ENCODE measurements at regions not wholly inside any gene's neighbourhood (a gene's known extent, or its start where the extent isn't known, plus 50 kb on each side); places are given as distances from the start of the nearest gene placed in this dataset.
"Not testable (repeated sequence)": the region's sequence is repeated elsewhere in the genome, so short reads cannot be mapped to it uniquely, and the experiment has no call there.

DNA sequence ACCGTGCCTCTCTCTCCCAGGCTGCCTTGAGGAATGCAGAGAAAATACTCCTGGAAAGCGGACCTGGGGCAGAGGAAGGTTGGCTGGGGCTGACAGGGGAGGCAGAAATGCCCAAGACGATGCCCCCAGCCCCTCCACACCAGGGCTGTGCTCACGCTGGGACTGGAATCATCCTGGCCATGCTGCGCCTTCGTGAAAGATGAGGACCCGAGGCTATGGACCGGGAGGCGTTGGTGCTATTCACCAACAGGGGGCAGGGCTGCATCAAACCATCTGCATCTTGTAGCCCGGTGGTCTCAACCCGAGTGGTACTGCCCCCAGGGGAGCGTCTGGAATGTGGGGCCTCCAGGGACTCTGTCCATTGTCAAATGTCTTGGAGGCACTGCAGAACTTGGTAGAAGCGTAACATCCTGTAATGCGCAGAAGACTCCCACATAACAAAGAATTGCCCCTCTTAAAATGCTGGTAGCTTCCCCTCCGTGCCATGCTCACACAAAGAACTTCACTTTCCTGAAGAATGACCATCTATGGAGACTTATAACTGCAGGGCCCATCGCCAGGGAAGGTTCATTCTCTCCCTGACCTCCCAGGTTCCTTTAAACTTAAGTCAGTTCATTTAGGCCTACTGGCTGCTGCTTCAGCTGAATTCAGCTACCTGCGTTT, 251.2 kb downstream of the RRAGC start:
- peak; percentile 5 to 7 for DNase-seq

DNA sequence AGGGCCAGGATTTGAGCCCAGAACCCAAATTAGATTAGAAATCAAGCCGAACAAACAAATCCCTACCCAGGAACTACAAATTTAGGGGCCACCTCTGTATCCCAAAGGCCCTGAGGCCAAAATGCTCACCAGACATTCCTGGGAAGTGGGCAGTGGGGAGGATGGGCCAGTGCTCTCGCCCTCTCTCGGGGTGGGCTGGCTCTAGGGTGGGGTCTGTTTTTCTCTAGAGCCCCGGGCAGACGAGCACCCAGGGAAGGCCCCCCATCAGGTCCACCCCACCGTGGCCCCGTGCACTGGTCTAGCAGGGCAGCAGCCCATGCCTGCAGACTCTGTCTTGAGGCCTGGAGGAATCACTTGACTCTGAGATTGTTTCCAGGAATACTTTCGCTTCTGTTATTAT, 252.0 kb downstream of the RRAGC start:
- no peak for DNase-seq

- DNase-seq, result no peak
Observed at GRCh38 chr1:38605063-38605462, 254.5 kb downstream of the RRAGC start.

- DNase-seq, result no peak
Observed at GRCh38 chr1:38603907-38604306, 255.7 kb downstream of the RRAGC start.

- DNase-seq, result no peak
Observed at GRCh38 chr1:38600905-38601304, 258.7 kb downstream of the RRAGC start.

DNA sequence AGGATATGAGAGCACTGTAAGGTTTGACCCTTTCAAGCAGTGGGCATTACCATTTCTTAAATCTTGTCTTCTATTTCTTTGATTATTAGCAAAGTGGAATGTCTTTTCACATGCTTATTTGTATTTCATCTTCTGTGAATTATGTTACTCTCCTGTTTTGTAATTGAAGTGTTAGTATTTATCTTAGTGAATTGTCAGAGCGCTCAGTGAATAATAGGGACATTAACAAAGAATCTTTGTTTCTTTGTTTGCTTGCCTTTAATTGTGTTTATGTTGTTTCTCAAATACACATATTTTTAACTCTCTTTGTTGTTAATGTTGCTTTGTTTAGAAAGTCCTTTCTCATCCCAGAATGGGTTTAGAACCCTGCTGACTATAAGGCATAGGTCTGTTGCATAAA, 259.3 kb downstream of the RRAGC start:
- no peak for DNase-seq

- DNase-seq, result no peak
Observed at GRCh38 chr1:38598118-38598517, 261.5 kb downstream of the RRAGC start.

DNA sequence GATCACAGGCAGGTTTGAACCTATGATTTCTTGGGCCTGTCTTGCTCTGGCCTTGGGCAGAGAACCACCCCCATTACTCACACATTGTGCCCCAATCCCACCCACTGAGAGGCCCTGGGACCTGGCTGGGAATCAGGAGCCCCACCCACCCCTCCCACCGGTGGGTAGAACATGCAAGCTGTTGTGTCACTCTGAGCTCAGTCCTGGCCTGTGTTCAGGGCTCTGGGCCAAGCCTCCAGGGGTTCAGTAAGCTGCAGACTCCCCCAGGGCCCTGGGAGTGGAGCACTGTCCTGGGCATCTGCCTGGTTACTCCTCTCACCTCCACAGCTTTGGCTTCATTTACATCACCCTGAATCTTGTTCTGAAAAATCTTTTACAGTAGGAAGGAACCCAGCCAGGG, 270.5 kb downstream of the RRAGC start:
- DNase-seq, result no peak

DNA sequence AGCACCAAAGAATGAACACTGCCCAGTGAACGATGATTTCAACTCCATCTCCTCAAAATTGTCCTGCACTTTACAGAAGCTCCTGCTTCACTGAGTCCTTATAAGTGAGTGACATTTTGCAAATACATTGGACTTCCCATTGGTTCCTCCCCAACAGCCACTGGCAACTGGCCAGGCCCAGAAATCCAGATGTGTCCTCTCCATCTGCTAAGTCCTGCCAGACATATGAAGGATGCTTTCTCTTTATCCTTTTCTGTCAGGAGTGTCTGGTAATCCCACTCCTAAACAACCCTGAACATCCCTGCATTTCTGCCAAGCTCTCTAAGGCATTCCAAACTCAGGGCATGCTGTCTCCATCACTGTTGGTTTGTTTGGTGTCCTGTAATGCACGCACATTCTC, 271.8 kb downstream of the RRAGC start:
- no peak for DNase-seq

GRCh38 chr1:38586993-38587646, 272.5 kb downstream of the RRAGC start:
- DNase-seq, result peak; percentile 37 to 44

DNA sequence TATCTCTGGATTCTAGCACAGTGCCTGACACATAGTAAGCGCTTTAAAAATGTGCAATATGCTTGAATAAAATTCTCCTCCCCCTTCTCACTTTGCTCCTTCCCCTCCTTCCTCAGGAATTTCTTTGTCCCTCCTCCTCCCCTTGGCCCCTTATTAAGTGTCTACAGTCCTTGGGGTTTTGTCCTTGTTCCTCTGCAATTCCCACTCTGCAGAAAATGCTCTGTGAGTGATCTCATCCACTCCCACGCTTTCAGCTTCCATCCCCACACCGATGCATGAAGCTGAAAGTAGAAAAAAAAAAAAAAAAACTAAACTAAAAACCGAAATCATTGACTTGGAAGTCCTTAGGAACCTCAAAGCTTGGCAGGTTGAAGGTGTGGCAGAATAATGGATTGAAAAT, 273.6 kb downstream of the RRAGC start:
- no peak for DNase-seq

DNA sequence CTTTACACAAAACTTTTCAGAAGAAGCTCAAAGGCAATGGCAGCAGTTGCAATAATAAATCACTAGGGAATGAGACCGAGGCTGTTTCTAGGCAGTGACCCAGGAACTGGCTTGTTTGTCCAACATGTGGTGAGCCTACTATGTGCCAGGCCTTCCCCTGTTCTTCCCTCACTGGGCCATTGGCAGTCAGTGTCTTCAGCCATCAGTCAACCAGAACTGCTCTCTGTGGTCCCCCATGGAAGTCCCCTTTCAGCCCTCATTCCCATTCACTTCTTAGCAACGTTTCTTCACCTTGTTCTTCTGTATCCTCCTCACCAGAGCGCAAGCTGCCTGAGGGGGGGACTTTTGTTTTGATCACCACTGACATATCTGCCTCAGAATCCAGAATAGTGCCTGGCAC, 274.1 kb downstream of the RRAGC start:
- DNase-seq, result no peak

- DNase-seq, result no peak
Observed at GRCh38 chr1:38584448-38585355, 274.9 kb downstream of the RRAGC start.

GRCh38 chr1:38583287-38583686, 276.3 kb downstream of the RRAGC start:
- not testable (repeated sequence) for DNase-seq

DNA sequence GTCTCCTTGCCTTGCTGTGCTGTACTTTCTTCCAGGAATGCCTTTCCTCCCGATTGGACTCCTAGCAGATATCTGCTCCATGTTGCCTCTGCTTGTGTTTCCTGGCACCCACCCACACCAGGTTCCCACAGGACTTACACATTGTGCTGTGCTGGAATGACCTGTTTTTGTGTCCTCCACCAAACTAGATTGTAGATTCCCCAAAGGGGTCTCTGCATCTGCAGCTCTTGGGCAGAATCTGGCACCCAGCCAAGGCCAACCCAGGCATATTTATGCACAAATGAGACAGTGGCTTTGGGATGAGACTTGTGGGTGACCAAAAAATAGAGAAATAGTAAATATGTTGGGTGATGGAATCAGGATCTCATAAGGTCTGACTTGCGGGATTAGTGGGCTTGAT, 278.2 kb downstream of the RRAGC start:
- DNase-seq, result no peak

GRCh38 chr1:38580594-38580993, 279.0 kb downstream of the RRAGC start:
- DNase-seq, result no peak

- no peak for DNase-seq
Observed at GRCh38 chr1:38579056-38579455, 280.5 kb downstream of the RRAGC start.

GRCh38 chr1:38578271-38578951, 281.2 kb downstream of the RRAGC start:
- DNase-seq, result no peak

DNA sequence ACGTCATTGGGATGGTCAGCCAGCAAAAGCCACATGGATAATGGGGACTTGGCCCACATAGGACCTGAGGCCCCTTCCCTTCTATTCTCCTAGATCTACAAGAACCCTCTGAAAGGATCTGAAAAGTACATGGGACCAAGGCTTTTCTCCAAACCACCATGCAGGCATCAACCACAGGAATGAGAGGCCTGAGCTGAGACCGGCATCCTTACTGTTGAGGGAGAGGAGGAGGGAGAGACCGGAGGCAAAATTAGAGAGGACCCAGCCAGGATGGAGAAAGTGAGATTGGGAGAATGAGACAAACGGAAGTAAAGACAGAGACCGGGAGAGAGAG, 281.7 kb downstream of the RRAGC start:
- no peak for DNase-seq

DNA sequence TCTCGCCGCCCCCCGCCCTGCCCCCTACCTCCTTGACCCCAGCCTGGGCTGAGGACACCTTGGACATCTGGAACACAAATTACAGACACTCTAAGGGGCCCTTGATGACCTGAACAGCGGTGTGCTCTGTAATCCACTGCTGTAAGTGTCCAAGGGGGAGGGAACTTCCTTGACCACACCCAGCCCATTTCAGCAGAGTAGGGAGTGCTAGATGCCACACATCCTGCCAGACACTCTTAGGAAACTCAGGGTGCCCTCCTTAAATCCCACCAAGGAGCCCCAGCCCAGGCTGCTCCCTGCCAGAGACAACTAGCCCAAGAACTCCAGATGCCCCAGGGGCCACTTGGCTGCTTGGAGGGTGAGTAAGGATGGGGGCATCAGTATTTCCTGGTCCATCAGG, 282.2 kb downstream of the RRAGC start:
- no peak for DNase-seq

DNA sequence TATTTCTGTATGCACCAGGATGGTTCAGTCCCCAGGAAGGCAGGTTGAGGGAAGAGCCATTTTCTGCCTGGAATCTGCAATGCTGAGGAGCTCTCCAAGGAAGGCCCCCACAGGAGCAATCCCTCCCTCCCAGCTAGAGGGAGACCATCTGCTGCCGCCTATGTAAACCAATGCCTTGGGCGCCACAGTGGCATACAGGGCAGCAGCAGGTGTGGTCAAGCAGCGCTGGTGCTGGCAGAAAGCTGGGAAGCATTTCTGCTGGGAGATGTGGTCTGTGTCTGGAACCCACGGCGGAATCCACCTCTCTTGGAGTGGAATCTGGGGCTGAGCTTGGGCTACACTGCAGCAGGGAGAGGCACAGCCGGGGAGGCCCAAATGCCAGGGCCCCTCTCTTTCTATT, 283.3 kb downstream of the RRAGC start:
- DNase-seq, result no peak

DNA sequence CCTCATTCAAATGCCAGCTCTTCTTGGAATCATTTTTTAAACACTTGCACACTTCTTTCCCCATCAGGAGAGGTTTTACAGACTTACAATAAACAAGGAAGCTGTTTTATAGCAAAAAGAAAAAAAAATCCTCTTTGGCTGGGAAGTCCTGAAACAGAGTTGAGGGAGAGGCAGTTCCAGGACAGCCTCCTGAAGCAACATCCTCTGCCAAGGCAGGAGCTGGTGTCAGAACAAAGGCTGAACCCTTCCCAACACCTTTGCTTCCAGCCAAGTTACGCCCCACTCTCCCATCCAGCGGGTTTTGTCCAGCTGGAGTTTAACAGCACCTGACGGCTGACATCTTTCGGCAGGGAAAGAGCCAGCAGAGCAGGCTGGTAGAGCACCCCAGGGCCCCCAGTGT, 287.8 kb downstream of the RRAGC start:
- DNase-seq, result no peak

GRCh38 chr1:38570657-38570975, 289.0 kb downstream of the RRAGC start:
- DNase-seq, result no peak
